Eye (tissue), 1 donor: ENCODE measurements at regions not wholly inside any gene's neighbourhood (a gene's known extent, or its start where the extent isn't known, plus 50 kb on each side); places are given as distances from the start of the nearest gene placed in this dataset.
A peak's percentile ranks its signal among the peaks of the same experiment; 100 is the strongest.
"Not testable (repeated sequence)": the region's sequence is repeated elsewhere in the genome, so short reads cannot be mapped to it uniquely, and the experiment has no call there.

ENCODE experiments used
- DNase-seq: peaks from one replicate; pipeline ENCODE4 v3.0.0-alpha.2; 2015

DNA sequence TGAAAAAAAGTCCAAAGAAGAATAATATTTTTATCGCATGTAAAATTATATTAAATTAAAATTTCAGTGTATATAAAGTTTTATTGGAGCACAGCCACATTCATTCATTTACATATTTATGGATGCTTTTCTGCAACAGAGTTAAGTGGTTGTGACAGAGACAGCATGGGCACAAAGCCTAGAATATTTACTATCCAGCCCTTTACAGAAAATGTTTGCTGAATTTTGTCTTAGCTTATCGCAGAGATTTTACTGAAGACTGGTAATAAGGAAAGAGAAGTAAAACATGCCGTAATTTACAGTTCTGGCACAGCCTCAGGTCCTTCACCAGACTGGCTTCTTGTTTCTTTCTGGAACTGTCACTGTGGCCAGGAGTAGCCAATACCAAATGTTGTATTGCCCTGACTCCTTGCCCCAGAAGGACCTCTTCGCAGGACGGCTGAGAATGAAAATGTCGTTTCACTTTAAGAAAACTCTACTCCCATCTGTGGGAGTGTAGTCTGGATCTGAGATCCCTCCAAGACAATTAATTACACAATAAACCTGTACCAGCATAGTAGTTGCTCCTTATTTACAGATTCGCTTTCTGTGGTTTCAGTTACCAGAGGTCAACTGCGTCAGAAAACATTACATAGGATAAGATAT, 94.9 kb upstream of the GOT2 start:
- DNase-seq: no peak

DNA sequence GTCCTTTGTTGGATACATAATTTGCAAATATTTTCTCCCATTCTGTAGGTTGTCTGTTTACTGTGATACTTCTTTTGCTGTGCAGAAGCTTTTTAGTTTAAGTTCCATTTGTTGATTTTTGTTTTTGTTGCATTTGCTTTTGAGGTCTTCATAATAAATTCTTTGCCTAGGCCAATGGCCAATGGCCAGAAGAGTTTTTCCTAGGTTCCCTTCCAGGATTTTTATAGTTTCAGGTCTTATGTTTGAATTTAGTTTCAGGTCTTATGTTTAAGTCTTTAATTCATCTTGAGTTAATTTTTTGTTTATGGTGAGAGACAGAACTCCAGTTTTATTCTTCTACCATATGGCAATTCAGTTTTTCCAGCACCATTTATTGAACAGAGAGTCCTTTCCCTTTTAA, 90.1 kb upstream of the GOT2 start:
- no peak for DNase-seq

GRCh38 chr16:58821886-58822285, 87.8 kb upstream of the GOT2 start:
- no peak for DNase-seq

- DNase-seq: no peak
Measured at GRCh38 chr16:58820411-58820810, 86.3 kb upstream of the GOT2 start.

DNA sequence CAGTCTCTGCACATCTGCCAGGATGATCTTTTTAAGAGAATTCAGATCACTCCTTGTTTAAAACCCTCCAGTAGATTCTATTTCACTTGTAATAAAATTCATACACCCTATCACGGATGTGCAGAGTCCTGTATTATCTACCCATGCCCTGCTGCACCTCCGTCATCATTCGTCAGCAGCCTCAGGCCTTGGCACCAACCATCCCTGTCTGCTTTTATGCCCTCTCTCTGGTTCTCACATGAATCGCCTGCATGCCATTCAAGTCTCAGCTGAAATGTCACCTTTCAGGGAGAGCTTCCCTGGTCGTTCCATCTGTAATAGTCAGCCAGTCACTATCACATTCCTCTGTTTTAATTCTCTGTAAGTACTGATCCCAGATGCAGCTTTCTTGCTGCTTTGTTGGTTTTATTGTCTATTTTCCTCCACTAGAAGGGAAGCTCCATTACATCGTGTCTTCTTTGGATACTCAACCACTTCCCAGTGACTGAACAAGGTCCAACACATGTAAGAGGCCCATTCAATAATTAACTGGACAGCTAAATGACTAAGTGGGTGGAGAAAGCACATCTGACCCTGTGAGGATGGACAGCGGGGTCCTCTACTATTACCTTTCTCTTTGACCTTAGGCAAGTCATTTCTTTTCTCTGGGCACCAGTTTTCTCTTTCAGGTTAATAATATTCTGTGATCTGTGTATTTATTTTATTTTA, 81.2 kb upstream of the GOT2 start:
- no peak for DNase-seq

- DNase-seq: peak; percentile 85
Measured at GRCh38 chr16:58814348-58814801, 80.3 kb upstream of the GOT2 start.

GRCh38 chr16:58809213-58809612, 75.1 kb upstream of the GOT2 start:
- DNase-seq: no peak

DNA sequence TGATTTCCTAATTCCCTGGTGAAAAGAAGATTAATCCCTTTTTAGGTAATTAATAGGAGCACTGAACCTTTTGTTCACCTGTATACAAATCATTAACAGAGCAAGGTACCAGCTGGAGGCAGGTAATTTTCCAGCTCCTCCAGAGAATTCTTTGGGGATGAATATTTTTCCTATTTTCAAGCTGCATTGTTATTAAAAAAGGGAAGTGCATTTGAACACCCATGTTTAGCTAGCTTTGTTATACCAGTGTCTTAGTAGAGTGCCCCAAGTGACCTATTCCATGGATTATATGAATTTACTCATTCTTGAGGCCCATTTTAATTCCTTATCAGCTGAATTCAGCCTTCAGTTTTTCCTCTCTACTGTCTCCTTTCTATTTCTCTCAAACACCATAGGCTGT, 73.2 kb upstream of the GOT2 start:
- DNase-seq: no peak

- DNase-seq: no peak
Measured at GRCh38 chr16:58801838-58802237, 67.7 kb upstream of the GOT2 start.

- no peak for DNase-seq
Measured at GRCh38 chr16:58797137-58797801, 63.2 kb upstream of the GOT2 start.

GRCh38 chr16:58793366-58793765, 59.2 kb upstream of the GOT2 start:
- DNase-seq: no peak

- no peak for DNase-seq
Measured at GRCh38 chr16:58792188-58792587, 58.1 kb upstream of the GOT2 start.

- not testable (repeated sequence) for DNase-seq
Measured at GRCh38 chr16:58790816-58791557, 56.9 kb upstream of the GOT2 start.

- DNase-seq: no peak
Measured at GRCh38 chr16:58789351-58789750, 55.2 kb upstream of the GOT2 start.
